Activated CD8-positive, alpha-beta memory T cell treated with anti-CD3 and anti-CD28 coated beads, Interleukin-2, amount 50 U/mL, for 48 hours (primary cell): ENCODE measurements at regions not wholly inside any gene's neighbourhood (a gene's known extent, or its start where the extent isn't known, plus 50 kb on each side); places are given as distances from the start of the nearest gene placed in this dataset.

Experiments used
- DNase-seq: peaks from one replicate; pipeline ENCODE4 v3.0.0-alpha.2; 2020

DNA sequence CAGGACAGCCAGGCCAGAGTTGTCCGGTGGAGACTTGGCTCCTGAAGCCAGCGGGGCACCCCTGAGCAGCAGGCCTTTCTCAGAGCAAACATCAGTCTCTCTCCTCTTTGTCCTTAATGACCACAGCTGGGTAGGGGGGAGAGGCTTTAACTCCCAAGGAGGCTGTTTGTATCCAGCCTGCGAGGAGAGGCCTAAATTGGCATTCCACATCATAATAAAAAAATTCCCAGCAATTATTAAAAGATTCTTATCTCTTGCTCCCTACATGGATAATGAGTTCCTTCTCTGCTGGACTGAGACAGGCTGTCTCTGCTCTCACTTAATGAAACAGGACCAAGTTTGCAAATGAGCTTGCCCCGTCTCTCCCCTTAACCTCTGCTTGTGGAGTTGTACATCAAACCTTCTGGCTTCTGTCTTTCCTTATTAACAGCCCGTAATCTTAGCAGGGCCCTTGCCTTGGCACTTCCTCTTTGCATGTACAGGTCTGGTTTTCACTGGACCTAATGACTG, 838.2 kb downstream of the MAFB start:
- no peak for DNase-seq

DNA sequence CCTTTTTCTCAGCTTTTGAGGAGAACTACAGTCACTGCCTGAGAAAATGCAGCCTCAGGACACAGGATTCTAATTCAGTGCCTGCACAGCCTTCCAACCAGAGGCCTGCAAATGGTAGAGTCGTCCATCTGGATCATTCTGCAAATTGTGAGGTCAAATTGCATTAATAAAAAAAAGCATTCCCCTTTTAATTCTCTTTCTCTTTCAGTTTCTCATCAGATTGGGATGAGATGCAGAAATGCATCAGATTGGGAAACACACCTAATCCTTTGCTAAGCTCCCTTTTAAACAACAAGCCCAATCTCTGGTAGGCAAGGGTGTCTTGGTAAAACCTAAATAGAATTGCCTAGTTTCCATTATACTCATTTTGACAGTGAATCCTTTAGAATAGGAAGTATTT, 838.8 kb downstream of the MAFB start:
- no peak for DNase-seq

DNA sequence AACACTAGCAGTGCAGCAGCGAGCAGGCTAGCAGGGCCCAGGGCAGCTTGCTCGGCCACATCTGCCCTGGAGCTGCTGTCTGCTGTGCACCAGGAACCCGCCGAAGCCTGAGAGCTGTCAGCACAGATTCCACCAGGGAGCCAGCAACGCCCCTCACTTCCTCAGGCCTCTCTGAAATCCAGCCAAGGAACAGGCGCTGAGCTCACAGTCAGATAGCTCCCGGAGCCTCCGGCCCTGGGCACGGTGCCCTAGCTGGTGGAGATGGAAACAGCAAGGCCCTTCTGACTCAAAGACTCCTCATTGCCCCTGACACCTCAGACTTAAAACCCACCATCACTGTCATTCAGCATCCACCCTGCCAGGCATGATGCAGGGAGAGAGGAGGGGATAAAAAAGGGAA, 839.4 kb downstream of the MAFB start:
- DNase-seq, result no peak

GRCh38 chr20:39849171-39849570, 839.9 kb downstream of the MAFB start:
- no peak for DNase-seq

- DNase-seq, result no peak
These were observed 849.5 kb downstream of the MAFB start for GRCh38 chr20:39839399-39840119.

- DNase-seq, result no peak
These were observed 851.5 kb downstream of the MAFB start for GRCh38 chr20:39837561-39837960.

DNA sequence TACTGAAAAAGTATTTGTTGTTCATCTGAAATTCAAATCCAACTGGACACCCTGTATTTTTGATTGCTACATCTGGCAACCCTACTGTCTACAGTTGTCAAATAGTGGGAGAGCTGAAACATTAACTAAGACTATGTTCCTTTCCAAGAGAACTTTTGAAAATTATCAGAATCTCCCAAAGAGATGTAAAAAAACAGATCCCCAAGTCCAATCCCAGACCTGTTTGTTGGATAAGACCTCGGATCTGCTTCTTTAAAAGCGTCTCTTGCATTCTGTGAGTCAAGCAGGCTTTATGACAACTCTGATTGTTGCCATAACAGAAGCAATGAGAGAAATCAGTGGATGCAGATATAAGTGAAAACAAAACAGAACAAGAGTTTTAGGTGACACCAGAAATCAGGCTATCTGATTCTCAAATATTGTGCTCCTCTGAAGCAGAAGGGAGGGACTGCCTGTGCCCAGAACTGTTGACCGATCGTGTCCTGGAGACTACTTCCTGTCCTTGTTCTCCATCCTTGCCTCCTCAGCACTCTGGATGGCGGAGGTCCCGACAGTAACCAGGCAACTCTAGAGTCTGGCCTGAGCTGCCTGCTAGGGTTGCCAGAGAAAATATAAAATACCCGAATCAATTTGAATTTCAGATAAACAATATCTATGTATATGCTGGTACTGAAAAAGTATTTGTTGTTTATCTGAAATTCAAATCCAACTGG, 853.8 kb downstream of the MAFB start:
- DNase-seq, result no peak

GRCh38 chr20:39830903-39831302, 858.1 kb downstream of the MAFB start:
- DNase-seq, result no peak

DNA sequence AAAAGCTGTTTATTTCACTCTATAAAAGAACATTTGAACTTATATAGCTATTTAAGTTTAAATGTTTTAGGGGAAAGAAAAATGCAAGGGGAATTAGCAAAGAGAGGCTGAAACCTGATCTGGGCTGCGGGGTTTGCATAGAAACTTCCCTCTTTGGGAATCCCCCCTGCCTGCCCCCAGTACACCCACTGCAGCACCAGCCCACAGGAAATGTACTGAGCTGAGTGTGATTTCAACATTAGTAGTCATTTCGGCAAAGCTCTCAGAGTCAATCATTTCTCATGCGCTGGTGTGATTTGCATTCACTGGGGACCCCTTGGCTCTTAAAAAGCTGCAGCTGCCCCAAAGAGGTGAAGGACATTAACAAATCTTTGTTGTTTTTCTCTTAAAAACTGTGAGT, 859.4 kb downstream of the MAFB start:
- no peak for DNase-seq

DNA sequence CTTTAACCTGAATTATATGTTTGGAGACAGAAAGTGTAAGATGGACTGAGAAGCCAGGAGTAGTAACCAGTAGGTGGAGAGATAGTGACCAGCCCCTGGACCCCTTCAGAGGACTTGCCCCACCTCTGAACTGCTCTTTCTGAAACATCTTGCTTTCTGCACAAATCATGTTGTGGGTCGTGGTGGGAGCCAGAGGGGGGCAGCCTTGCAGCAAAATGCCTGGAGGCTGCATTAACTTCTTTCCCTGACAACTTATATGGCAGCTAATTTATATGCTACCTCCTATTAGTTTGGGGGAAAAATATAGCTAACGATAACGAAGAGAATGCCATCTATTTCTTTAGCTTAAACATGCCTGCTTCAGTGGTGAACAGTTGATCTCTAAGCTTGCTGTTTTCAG, 859.8 kb downstream of the MAFB start:
- DNase-seq, result no peak

DNA sequence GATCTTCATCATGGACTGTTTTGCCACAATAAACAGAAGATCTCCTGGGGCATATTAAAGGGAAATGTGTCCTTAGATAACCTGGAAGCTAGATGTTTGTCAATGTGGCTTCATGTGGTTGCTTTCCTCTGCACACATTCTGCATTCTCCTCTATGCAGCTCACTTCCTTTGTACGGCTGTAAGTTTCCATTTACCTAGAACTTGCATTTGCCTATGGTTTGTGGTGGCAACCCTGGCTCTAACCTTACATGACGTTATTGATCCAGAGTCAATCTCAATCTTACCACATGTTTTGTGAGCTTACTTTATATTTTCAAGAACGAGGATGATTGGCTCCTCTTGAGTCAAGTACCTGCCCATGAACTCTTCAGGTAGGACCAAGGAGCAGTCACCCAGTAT, 863.1 kb downstream of the MAFB start:
- no peak for DNase-seq

GRCh38 chr20:39825524-39825923, 863.4 kb downstream of the DHX35 start:
- no peak for DNase-seq

DNA sequence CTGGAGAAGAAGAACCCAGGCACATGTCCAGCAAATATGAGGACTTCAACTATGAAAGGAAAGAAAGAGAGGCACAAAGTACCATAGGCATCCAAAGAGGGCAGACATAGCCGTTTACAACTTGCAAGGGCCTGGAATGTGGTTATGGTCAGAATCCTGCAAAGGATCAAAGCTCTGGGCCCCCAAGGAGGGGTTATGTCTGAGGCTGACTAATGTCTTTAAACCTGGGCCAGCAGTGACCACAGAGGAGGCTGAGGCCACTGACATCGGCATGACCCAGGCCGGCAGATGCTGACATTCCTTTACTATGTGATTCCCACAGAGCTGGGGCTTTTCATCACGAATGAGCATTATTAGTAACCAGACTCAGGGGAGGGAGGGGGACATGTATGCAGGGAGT, 861.1 kb downstream of the DHX35 start:
- DNase-seq, result no peak

GRCh38 chr20:39822667-39823066, 860.5 kb downstream of the DHX35 start:
- DNase-seq, result no peak

- no peak for DNase-seq
These were observed 851.2 kb downstream of the DHX35 start for GRCh38 chr20:39813190-39813829.

- DNase-seq, result no peak
These were observed 850.0 kb downstream of the DHX35 start for GRCh38 chr20:39812116-39812515.

DNA sequence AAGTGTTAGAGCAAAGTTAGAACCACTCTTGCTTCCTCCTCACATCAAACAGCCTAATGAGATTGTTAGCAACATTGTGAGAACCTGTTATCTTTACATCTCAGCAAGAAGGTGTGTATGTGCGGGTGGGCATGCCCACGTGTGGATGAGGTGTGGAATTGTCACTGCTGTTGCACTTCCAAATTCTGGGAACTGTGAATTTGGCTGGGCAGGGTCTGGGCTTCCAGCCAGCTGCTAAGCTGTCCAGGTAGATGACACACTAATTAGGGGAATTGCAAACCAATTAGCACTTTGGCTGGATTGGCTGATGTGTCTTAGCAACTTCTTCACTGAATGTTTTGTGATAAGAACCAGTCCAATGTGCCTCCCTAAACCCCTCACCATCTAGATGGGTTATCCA, 848.2 kb downstream of the DHX35 start:
- no peak for DNase-seq

DNA sequence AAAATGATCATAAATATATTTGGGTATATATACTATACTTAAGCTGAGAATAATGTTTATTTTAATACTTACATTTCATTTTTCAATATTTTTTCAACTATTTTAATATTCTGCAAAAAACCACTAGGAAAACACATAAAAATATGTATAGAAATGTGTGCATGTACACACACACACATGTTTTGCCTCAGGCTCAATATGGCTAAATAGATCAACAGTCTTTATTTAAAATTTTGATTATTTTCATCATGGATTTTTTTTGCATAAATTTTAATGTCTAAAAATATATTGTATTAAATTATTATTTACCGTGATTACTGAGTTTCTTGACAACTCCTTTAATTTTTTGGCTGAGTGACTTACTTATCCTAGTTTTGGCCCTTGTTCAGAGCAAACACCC, 846.5 kb downstream of the DHX35 start:
- DNase-seq, result no peak

- DNase-seq, result no peak
These were observed 838.4 kb downstream of the DHX35 start for GRCh38 chr20:39800548-39800947.

DNA sequence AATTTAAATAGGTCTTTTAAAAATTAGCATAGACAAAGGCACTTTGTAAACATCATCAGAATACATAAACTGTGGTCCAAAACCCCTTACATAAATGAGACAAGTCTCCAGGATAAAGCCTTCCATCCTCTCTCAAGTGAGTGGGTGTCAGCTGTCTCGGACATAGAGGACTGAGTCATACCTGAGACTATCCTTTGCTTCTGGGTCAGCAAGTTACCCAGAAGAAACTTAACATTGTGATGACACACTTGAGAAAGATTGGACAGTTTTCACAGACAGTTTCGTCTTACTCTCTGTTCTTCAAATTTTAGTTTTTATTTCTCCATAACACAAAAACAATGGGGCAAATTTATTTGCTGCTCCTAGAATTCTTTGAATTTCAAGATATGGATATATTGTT, 838.0 kb downstream of the DHX35 start:
- DNase-seq, result no peak

GRCh38 chr20:39799366-39799965, 837.3 kb downstream of the DHX35 start:
- no peak for DNase-seq

DNA sequence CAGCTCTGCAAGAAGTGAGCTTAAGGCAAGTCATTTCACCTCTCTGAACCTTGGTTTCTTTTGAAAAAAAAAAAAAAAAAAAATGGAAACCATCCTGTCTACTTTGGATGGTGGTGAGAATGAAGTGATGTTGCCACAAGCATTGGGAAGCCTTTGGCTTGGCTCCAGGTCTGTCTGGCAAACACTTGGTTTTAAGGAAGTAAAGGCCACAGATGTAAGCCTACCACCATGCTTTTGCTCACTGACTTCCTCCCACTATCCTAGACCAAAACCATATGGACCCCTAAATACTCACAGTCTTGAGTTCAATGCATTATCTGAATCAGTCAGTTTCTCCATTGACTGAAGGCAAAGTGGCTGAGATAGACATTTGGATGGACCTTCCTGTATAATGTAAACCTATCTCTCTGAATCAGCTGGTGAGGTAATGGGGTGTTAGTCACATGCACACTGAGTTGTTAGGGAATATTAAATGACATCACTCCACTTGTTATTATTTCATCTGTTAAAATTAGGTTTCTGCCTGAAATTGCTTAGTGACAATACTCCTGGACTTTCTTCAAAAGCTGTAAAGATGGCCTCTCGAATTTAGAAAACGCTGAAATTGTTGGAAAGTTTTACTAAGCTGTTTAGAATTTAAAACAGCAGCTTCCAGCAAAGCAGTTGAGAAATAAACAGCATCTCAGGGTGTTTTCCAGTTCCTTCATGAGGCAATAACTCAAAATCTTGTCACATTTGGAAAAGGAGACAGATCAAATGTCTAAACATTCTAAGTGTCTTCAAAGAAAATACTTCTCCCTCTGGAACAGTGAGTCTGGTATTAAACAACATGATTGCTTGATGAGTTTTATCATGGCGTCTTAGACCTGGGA, 833.5 kb downstream of the DHX35 start:
- DNase-seq, result no peak

GRCh38 chr20:39792334-39792733, 830.2 kb downstream of the DHX35 start:
- DNase-seq, result no peak
